IMR-90 (cell line): ENCODE measurements at regions not wholly inside any gene's neighbourhood (a gene's known extent, or its start where the extent isn't known, plus 50 kb on each side); places are given as distances from the start of the nearest gene placed in this dataset.

Source experiments
- CEBPB ChIP-seq: IDR thresholded peaks from 2 replicates; pipeline ENCODE4 v1.6.1; 2012; ENCODE audit warnings: low read depth, low read length, improper control_type of control experiment
- CHD1 ChIP-seq: IDR thresholded peaks from 2 replicates; pipeline ENCODE4 v1.6.1; 2012; ENCODE audit warnings: low read depth, low read length, improper control_type of control experiment
- POLR2A ChIP-seq: IDR thresholded peaks from 2 replicates; pipeline ENCODE4 v1.6.1; 2012; ENCODE audit warnings: mild to moderate bottlenecking, low read depth, low read length
- RAD21 ChIP-seq: IDR thresholded peaks from 2 replicates; pipeline ENCODE4 v1.6.1; 2012; ENCODE audit warnings: low read length, improper control_type of control experiment
- RCOR1 ChIP-seq: IDR thresholded peaks from 2 replicates; pipeline ENCODE4 v1.6.1; 2012; ENCODE audit warnings: mild to moderate bottlenecking, low read length, improper control_type of control experiment; ENCODE audit not compliant: insufficient replicate concordance
- RFX5 ChIP-seq: IDR thresholded peaks from 2 replicates; pipeline ENCODE4 v1.8.0; 2012; ENCODE audit warnings: low read depth, mild to moderate bottlenecking, low read length, moderate library complexity
- TF ChIP-seq, protein P1 (sequence below): conservative IDR thresholded peaks from 2 replicates; pipeline ENCODE4 v1.5.1; 2012; ENCODE audit warnings: mild to moderate bottlenecking, low read depth, low read length, improper control_type of control experiment
- TF ChIP-seq, protein P2 (sequence below): fragments of 150-350 bp; IDR thresholded peaks from 2 replicates; pipeline ENCODE4 v1.6.1; 2017; ENCODE audit warnings: mild to moderate bottlenecking, antibody characterized with exemption, low read length, low read depth

DNA sequence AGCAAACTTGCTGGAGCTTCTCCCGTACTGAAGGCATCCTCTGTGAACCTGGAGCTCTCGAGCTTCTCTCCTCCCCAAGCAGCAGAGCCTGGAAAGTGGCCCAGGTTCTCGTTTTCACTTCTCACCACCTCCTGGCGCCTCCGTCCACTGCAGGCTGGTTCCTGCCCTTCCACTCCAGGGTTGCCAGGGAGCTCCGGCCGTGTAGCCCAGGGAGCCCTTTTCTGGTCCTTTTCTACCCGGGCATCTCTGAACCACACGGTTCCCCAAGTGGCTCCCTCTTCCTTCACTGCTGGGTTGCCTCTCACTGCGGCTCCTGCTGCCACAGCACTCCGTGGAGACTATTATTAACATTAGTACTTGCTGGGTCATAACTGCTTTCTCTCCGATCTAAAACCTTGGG lies 208.6 kb upstream of the PPP2R2D start:
- TF ChIP-seq RCOR1 (no peak), RAD21 (no peak), CEBPB (no peak), RFX5 (no peak), POLR2A (no peak), CHD1 (no peak)
- TF ChIP-seq, protein P1, sequence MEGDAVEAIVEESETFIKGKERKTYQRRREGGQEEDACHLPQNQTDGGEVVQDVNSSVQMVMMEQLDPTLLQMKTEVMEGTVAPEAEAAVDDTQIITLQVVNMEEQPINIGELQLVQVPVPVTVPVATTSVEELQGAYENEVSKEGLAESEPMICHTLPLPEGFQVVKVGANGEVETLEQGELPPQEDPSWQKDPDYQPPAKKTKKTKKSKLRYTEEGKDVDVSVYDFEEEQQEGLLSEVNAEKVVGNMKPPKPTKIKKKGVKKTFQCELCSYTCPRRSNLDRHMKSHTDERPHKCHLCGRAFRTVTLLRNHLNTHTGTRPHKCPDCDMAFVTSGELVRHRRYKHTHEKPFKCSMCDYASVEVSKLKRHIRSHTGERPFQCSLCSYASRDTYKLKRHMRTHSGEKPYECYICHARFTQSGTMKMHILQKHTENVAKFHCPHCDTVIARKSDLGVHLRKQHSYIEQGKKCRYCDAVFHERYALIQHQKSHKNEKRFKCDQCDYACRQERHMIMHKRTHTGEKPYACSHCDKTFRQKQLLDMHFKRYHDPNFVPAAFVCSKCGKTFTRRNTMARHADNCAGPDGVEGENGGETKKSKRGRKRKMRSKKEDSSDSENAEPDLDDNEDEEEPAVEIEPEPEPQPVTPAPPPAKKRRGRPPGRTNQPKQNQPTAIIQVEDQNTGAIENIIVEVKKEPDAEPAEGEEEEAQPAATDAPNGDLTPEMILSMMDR = no peak
- TF ChIP-seq, protein P2, sequence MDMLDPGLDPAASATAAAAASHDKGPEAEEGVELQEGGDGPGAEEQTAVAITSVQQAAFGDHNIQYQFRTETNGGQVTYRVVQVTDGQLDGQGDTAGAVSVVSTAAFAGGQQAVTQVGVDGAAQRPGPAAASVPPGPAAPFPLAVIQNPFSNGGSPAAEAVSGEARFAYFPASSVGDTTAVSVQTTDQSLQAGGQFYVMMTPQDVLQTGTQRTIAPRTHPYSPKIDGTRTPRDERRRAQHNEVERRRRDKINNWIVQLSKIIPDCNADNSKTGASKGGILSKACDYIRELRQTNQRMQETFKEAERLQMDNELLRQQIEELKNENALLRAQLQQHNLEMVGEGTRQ = no peak
